Esophagus muscularis mucosa (tissue), 4 donors: ENCODE measurements at regions not wholly inside any gene's neighbourhood (a gene's known extent, or its start where the extent isn't known, plus 50 kb on each side); places are given as distances from the start of the nearest gene placed in this dataset.
"Not testable (repeated sequence)": the region's sequence is repeated elsewhere in the genome, so short reads cannot be mapped to it uniquely, and the experiment has no call there.

Experiments used
- DNase-seq: peaks from one replicate; pipeline ENCODE4 v3.0.0-alpha.2; 2017; ENCODE audit errors: extremely low spot score
- H3K27ac ChIP-seq, 4 donors: fragments of 200-600 bp; sonication (generic); replicated peaks in 1 of 4; 1 replicate in 3 of 4; 2 replicates in 1 of 4; pipeline ENCODE4 v1.5.1; 2016 to 2019; ENCODE audit warnings: mild to moderate bottlenecking in 1 of 4
- H3K27me3 ChIP-seq, 4 donors: fragments of 200-600 bp; sonication (generic); one replicate each; pipeline versions ENCODE4 v1.5.1 to v1.6.0; 2016 to 2019
- H3K36me3 ChIP-seq, 4 donors: fragments of 200-600 bp; sonication (generic); one replicate each; pipeline ENCODE4 v1.5.1; 2016 to 2019
- H3K4me1 ChIP-seq, 4 donors: fragments of 200-600 bp; sonication (generic); one replicate each; pipeline ENCODE4 v1.5.1; 2016 to 2019
- H3K4me3 ChIP-seq, 4 donors: fragments of 200-600 bp; sonication (generic); 1 replicate in 2 of 4; 2 replicates in 2 of 4; pipeline ENCODE4 v1.5.1; 2016 to 2019; ENCODE audit warnings: mild to moderate bottlenecking in 4 of 4, moderate library complexity in 1 of 4
- H3K9me3 ChIP-seq, 4 donors: fragments of 200-600 bp; sonication (generic); 1 replicate in 3 of 4; 2 replicates in 1 of 4; pipeline ENCODE4 v1.5.1; 2016 to 2019
- CTCF ChIP-seq, 3 experiments: fragments of 200-600 bp in 2 of 3; fragments of 450-650 bp in 1 of 3; sonication (generic) in 2 of 3; IDR thresholded peaks; one replicate each; pipeline ENCODE4 v1.5.1; 2017 to 2019; ENCODE audit warnings: antibody characterized with exemption in 3 of 3, mild to moderate bottlenecking in 2 of 3, moderate library complexity in 1 of 3
- EP300 ChIP-seq: sonication (generic); formaldehyde crosslinking; IDR thresholded peaks from one replicate; pipeline ENCODE4 v1.6.1; 2017; ENCODE audit warnings: antibody characterized with exemption
- POLR2A ChIP-seq: fragments of 450-650 bp; IDR thresholded peaks from one replicate; pipeline ENCODE4 v1.6.1; 2017; ENCODE audit warnings: antibody characterized with exemption, moderate library complexity, mild to moderate bottlenecking, low read depth
- POLR2AphosphoS5 ChIP-seq, 2 donors: sonication (generic); formaldehyde crosslinking; IDR thresholded peaks; one replicate each; pipeline ENCODE4 v1.6.1; 2017; ENCODE audit warnings: antibody characterized with exemption in 2 of 2
- WGBS: methylation state at CpG from one replicate; pipeline ENCODE4 v1.1.5; 2018; 5-methylcytosine and 5-hydroxymethylcytosine counted together
- intact Hi-C: fragments of 100-400 bp; cut with DNase I; formaldehyde crosslinking; loops from one replicate; pipeline ENCODE4 v1.15.1; 2023

- H3K4me3 ChIP-seq, result no peak overlapping the region
- no peaks in the 10 kb centered on the region for H3K9me3 ChIP-seq
- intact Hi-C loops, result no loop called here
- DNase-seq, result no peak
- WGBS, result 64% methylated on average over 7 of the region's 7 CpGs
- no peaks in the 10 kb centered on the region for H3K4me1 ChIP-seq
- no peaks in the 10 kb centered on the region for H3K36me3 ChIP-seq
- H3K27me3 ChIP-seq, result no peaks in the 10 kb centered on the region
- TF ChIP-seq CTCF (IDR thresholded peaks at IDR 0.05), result no peak
- TF ChIP-seq EP300, result no peak
- no peak for TF ChIP-seq POLR2AphosphoS5 (IDR thresholded peaks at IDR 0.05)
- TF ChIP-seq POLR2A, result no peak
- H3K27ac ChIP-seq, result no peak overlapping the region
Observed at GRCh38 chr6:6878887-6879585, 228.7 kb upstream of the RREB1 start.

DNA sequence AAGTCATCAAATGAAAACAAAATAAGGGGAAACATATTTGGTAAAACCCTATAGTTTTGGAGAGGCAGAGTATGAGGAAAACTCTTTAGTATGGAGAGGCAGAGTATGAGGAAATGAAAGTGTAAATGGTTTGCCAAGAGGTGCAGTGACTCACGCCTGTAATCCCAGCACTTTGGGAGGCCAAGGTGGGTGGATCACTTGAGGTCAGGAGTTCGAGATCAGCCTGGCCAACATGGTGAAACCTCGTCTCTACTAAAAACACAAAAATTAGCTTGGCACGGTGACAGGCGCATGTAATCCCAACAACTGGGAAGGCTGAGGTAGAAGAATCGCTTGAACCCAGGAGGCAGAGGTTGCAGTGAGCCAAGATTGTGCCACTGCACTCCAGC lies 228.2 kb upstream of the RREB1 start:
- H3K9me3 ChIP-seq, intact Hi-C loops, H3K4me1 ChIP-seq, H3K36me3 ChIP-seq, H3K27me3 ChIP-seq, H3K4me3 ChIP-seq, DNase-seq, H3K27ac ChIP-seq: not testable (repeated sequence)
- 64% methylated on average over 6 of the region's 6 CpGs for WGBS

DNA sequence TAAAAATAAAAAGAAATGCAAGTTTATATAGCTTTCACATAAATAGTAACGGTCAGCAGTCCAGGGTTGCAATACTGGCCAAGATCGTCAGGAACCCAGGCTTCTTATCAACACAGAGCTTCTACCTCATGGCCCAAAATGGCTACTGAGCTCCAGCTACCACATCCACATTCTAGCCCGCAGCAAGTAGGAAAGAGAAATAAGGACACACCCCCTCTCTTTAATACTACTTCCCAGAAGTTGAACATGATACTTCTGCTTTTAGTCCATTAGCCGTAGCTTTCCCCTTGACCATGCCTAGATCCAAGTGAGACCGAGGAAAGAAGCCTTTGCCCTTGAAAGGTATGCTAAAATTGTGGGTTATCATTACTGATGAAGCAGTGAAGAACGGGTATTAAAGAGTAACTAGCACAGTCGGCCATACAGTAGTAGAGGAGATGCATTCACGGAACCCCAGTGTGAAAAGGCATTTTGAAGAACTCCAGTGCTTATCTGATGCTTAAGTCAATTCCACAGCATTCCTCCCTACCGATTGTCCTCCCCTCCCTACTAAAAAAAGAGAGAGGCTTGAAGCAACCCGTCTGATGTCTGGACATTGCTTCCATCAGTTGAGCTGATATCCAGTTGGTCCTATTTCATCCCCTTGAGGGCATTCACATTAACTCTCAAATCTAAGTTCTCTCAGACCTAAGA lies 226.9 kb upstream of the RREB1 start:
- H3K36me3 ChIP-seq, result no peaks in the 10 kb centered on the region
- intact Hi-C loops, result no loop called here
- H3K9me3 ChIP-seq, result no peaks in the 10 kb centered on the region
- no peak for DNase-seq
- H3K4me1 ChIP-seq, result peaks cover 0 to 2% (median 0%) of the 10 kb centered on the region in 4 donors
- no peak overlapping the region for H3K27ac ChIP-seq
- no peak overlapping the region for H3K4me3 ChIP-seq
- no peaks in the 10 kb centered on the region for H3K27me3 ChIP-seq
- 82% methylated on average over 10 of the region's 10 CpGs for whole genome bisulfite sequencing
- TF ChIP-seq EP300 (no peak), POLR2A (no peak), CTCF (IDR thresholded peaks at IDR 0.05) (no peak), POLR2AphosphoS5 (IDR thresholded peaks at IDR 0.05) (no peak)

GRCh38 chr6:6881438-6882225 lies 226.1 kb upstream of the RREB1 start:
- intact Hi-C loops, result no loop called here

More at GRCh38 chr6:6881438-6882225, 226.1 kb upstream of the RREB1 start:
- no peak for DNase-seq
- Histone ChIP-seq H3K9me3 (no peaks in the 10 kb centered on the region), H3K4me1 (peaks cover 0 to 2% (median 0%) of the 10 kb centered on the region in 4 donors), H3K27ac (no peak overlapping the region), H3K4me3 (no peak overlapping the region), H3K36me3 (no peaks in the 10 kb centered on the region), H3K27me3 (no peaks in the 10 kb centered on the region)
- WGBS, result 53% methylated on average over 4 of the region's 4 CpGs
- TF ChIP-seq POLR2A (no peak), CTCF (IDR thresholded peaks at IDR 0.05) (no peak), EP300 (no peak), POLR2AphosphoS5 (IDR thresholded peaks at IDR 0.05) (no peak)
